Parathyroid adenoma (tissue), 2 donors: ENCODE measurements at regions not wholly inside any gene's neighbourhood (a gene's known extent, or its start where the extent isn't known, plus 50 kb on each side); places are given as distances from the start of the nearest gene placed in this dataset.

Source experiments
- H2AFZ ChIP-seq: fragments of 300-600 bp; sonication (generic); one replicate; pipeline ENCODE4 v1.7.0; 2017; ENCODE audit warnings: antibody characterized with exemption, mild to moderate bottlenecking
- H3K27ac ChIP-seq: fragments of 300-600 bp; sonication (generic); one replicate; pipeline ENCODE4 v1.7.0; 2017
- H3K27me3 ChIP-seq: fragments of 300-600 bp; sonication (generic); one replicate; pipeline ENCODE4 v1.7.0; 2017; ENCODE audit warnings: low read length; ENCODE audit not compliant: control insufficient read depth, insufficient read depth
- H3K36me3 ChIP-seq: fragments of 300-600 bp; sonication (generic); one replicate; pipeline ENCODE4 v1.7.0; 2017; ENCODE audit warnings: low read length; ENCODE audit not compliant: control insufficient read depth, insufficient read depth
- H3K4me1 ChIP-seq: fragments of 300-600 bp; sonication (generic); one replicate; pipeline ENCODE4 v1.7.0; 2017; ENCODE audit warnings: control low read depth
- H3K4me2 ChIP-seq: fragments of 300-600 bp; sonication (generic); one replicate; pipeline ENCODE4 v1.7.0; 2017; ENCODE audit warnings: low read length
- H3K4me3 ChIP-seq: fragments of 300-600 bp; sonication (generic); one replicate; pipeline ENCODE4 v1.7.0; 2017; ENCODE audit warnings: low read depth, low read length
- H3K79me2 ChIP-seq: fragments of 300-600 bp; sonication (generic); one replicate; pipeline ENCODE4 v1.7.0; 2017; ENCODE audit warnings: control low read depth
- H3K9ac ChIP-seq: fragments of 300-600 bp; sonication (generic); one replicate; pipeline ENCODE4 v1.7.0; 2017; ENCODE audit warnings: mild to moderate bottlenecking
- H3K9me3 ChIP-seq: fragments of 300-600 bp; sonication (generic); one replicate; pipeline ENCODE4 v1.7.0; 2017; ENCODE audit warnings: low read length; ENCODE audit not compliant: control insufficient read depth
- TF ChIP-seq, protein P1 (sequence below): fragments of 300-600 bp; sonication (generic); IDR thresholded peaks from one replicate; pipeline ENCODE4 v1.7.0; 2017; ENCODE audit warnings: antibody characterized with exemption, mild to moderate bottlenecking
- donor health status: primary hyperparathyroidism.

- Histone ChIP-seq H3K4me1 (no peaks in the 10 kb centered on the region), H3K27me3 (no peaks in the 10 kb centered on the region), H3K36me3 (no peaks in the 10 kb centered on the region), H3K9me3 (no peaks in the 10 kb centered on the region), H3K27ac (no peak overlapping the region), H3K79me2 (no peaks in the 10 kb centered on the region), H3K4me2 (no peak overlapping the region), H3K9ac (no peak overlapping the region), H2AFZ (no peak overlapping the region), H3K4me3 (no peak overlapping the region)
- TF ChIP-seq, protein P1, sequence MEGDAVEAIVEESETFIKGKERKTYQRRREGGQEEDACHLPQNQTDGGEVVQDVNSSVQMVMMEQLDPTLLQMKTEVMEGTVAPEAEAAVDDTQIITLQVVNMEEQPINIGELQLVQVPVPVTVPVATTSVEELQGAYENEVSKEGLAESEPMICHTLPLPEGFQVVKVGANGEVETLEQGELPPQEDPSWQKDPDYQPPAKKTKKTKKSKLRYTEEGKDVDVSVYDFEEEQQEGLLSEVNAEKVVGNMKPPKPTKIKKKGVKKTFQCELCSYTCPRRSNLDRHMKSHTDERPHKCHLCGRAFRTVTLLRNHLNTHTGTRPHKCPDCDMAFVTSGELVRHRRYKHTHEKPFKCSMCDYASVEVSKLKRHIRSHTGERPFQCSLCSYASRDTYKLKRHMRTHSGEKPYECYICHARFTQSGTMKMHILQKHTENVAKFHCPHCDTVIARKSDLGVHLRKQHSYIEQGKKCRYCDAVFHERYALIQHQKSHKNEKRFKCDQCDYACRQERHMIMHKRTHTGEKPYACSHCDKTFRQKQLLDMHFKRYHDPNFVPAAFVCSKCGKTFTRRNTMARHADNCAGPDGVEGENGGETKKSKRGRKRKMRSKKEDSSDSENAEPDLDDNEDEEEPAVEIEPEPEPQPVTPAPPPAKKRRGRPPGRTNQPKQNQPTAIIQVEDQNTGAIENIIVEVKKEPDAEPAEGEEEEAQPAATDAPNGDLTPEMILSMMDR = no peak
These were observed 295.1 kb downstream of the ASXL3 start for GRCh38 chr18:33873112-33873511.

- Histone ChIP-seq H3K36me3 (no peaks in the 10 kb centered on the region), H3K9me3 (no peaks in the 10 kb centered on the region), H2AFZ (no peak overlapping the region), H3K4me2 (no peak overlapping the region), H3K4me1 (no peaks in the 10 kb centered on the region), H3K27me3 (no peaks in the 10 kb centered on the region), H3K4me3 (no peak overlapping the region), H3K27ac (no peak overlapping the region), H3K9ac (no peak overlapping the region), H3K79me2 (no peaks in the 10 kb centered on the region)
- TF ChIP-seq, protein P1 = no peak
These were observed 293.5 kb downstream of the ASXL3 start for GRCh38 chr18:33871363-33872025.

- Histone ChIP-seq H3K9me3 (no peaks in the 10 kb centered on the region), H3K27ac (no peak overlapping the region), H2AFZ (no peak overlapping the region), H3K4me3 (no peak overlapping the region), H3K4me1 (no peaks in the 10 kb centered on the region), H3K27me3 (no peaks in the 10 kb centered on the region), H3K79me2 (no peaks in the 10 kb centered on the region), H3K36me3 (no peaks in the 10 kb centered on the region), H3K4me2 (no peak overlapping the region), H3K9ac (no peak overlapping the region)
- TF ChIP-seq, protein P1 = no peak
These were observed 292.0 kb downstream of the ASXL3 start for GRCh38 chr18:33870059-33870458.

DNA sequence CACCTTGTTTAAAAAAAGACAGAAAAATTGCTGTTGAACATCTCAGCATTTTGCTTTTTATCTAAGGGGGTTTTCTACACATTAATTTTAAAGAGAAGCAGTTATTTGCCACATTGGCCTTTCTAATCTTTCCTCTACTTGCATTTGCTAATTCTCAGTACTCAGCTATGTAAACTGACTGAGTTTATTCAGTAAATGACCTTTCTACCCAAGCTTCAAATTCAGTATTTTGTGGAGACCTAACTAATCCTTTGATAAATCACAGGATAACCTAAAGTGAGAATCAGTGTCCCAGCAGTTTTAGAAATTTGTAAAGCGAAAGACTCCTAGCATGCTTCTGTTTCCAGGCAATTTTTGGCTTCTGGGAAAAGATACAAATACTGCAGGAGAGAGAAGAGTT is 288.4 kb downstream of the ASXL3 start:
- Histone ChIP-seq H3K9ac (no peak overlapping the region), H3K27ac (no peak overlapping the region), H3K9me3 (no peaks in the 10 kb centered on the region), H3K4me1 (no peaks in the 10 kb centered on the region), H3K4me2 (no peak overlapping the region), H3K4me3 (no peak overlapping the region), H3K79me2 (no peaks in the 10 kb centered on the region), H3K27me3 (no peaks in the 10 kb centered on the region), H3K36me3 (no peaks in the 10 kb centered on the region), H2AFZ (no peak overlapping the region)
- TF ChIP-seq, protein P1 = no peak

DNA sequence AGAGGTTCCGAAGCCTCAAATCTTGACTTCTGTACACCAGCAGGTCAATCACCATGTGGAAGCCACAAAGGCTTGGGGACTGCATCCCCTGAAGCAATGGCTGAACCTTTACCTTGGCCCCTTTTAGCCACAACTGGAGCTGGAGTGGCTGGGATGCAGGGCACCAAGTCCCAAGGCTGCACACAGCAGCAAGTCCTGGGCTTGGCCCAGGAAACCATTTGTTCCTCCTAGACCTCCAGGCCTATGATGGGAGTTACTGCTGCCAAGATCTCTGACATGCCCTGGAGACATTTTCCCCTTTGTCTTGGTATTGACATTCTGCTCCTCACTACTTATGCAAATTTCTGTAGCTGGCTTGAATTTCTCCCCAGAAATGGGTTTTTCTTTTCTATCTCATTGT is 285.9 kb downstream of the ASXL3 start:
- Histone ChIP-seq H3K27me3 (no peaks in the 10 kb centered on the region), H3K9me3 (no peaks in the 10 kb centered on the region), H3K4me2 (no peak overlapping the region), H3K9ac (no peak overlapping the region), H3K4me1 (no peaks in the 10 kb centered on the region), H3K4me3 (no peak overlapping the region), H3K27ac (no peak overlapping the region), H3K36me3 (no peaks in the 10 kb centered on the region), H2AFZ (no peak overlapping the region), H3K79me2 (no peaks in the 10 kb centered on the region)
- TF ChIP-seq, protein P1 = no peak
